B cell (primary cell): ENCODE measurements at regions not wholly inside any gene's neighbourhood (a gene's known extent, or its start where the extent isn't known, plus 50 kb on each side); places are given as distances from the start of the nearest gene placed in this dataset.

ENCODE experiments used
- CTCF ChIP-seq: fragments of 200-600 bp; IDR thresholded peaks from one replicate; pipeline ENCODE4 v1.8.0; 2022; ENCODE audit warnings: antibody characterized with exemption, mild to moderate bottlenecking
- EZH2 ChIP-seq: IDR thresholded peaks from 2 replicates; pipeline ENCODE4 v1.6.1; 2012; ENCODE audit warnings: borderline replicate concordance, low read depth, mild to moderate bottlenecking, moderate library complexity, low read length; ENCODE audit not compliant: insufficient read depth, poor library complexity, severe bottlenecking

GRCh38 chr4:182091128-182091527, 152.1 kb upstream of the TENM3 start:
- TF ChIP-seq EZH2 (no peak), CTCF (no peak)
